ENCODE measurements at regions not wholly inside any gene's neighbourhood (a gene's known extent, or its start where the extent isn't known, plus 50 kb on each side); places are given as distances from the start of the nearest gene placed in this dataset.

DNA sequence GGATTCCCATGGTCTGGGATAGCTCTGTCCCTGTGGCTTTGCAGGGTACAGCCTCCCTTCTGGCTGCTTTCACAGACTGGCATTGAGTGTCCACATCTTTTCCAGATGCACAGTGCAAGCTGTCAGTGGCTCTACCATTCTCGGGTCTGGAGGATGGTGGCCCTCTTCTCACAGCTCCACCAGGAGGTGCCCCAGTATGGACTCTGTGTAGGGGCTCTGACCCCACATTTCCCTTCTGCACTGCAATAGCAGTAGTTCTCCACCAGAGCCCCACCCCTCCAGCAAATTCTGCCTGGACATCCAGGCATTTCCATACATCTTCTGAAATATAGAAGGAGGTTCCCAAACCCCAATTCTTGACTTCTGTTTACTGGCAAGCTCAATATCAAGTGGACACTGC is 50.2 kb upstream of the GRID2 start:
- TF ChIP-seq, protein P1, sequence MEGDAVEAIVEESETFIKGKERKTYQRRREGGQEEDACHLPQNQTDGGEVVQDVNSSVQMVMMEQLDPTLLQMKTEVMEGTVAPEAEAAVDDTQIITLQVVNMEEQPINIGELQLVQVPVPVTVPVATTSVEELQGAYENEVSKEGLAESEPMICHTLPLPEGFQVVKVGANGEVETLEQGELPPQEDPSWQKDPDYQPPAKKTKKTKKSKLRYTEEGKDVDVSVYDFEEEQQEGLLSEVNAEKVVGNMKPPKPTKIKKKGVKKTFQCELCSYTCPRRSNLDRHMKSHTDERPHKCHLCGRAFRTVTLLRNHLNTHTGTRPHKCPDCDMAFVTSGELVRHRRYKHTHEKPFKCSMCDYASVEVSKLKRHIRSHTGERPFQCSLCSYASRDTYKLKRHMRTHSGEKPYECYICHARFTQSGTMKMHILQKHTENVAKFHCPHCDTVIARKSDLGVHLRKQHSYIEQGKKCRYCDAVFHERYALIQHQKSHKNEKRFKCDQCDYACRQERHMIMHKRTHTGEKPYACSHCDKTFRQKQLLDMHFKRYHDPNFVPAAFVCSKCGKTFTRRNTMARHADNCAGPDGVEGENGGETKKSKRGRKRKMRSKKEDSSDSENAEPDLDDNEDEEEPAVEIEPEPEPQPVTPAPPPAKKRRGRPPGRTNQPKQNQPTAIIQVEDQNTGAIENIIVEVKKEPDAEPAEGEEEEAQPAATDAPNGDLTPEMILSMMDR (conservative IDR thresholded peaks at IDR 0.05): no peak
- TF ChIP-seq EZH2 (IDR thresholded peaks at IDR 0.05; ENCODE audit: low read depth): no peak

All from PC-9 (cell line).